HEK293 (cell line): ENCODE measurements at regions not wholly inside any gene's neighbourhood (a gene's known extent, or its start where the extent isn't known, plus 50 kb on each side); places are given as distances from the start of the nearest gene placed in this dataset.

Experiments
- ATF2 ChIP-seq: fragments of 450-650 bp; formaldehyde crosslinking; IDR thresholded peaks from 2 replicates; pipeline ENCODE4 v1.5.1; 2016; ENCODE audit warnings: missing biosample characterization, missing genetic modification characterization, low read depth
- CTCF ChIP-seq: fragments of 450-650 bp; formaldehyde crosslinking; IDR thresholded peaks from 2 replicates; pipeline ENCODE4 v1.5.1; 2016; ENCODE audit warnings: missing biosample characterization, missing genetic modification characterization
- REST ChIP-seq: fragments of 450-650 bp; formaldehyde crosslinking; IDR thresholded peaks from 2 replicates; pipeline ENCODE4 v1.5.1; 2016; ENCODE audit warnings: missing biosample characterization, missing genetic modification characterization
- SCRT1 ChIP-seq: fragments of 450-650 bp; formaldehyde crosslinking; IDR thresholded peaks from 2 replicates; pipeline ENCODE4 v1.5.1; 2016; ENCODE audit warnings: missing biosample characterization, missing genetic modification characterization, borderline replicate concordance
- ZNF513 ChIP-seq: fragments of 450-650 bp; IDR thresholded peaks from 2 replicates; pipeline ENCODE4 v1.5.1; 2018; ENCODE audit warnings: missing biosample characterization, missing genetic modification characterization
- ZNF555 ChIP-seq: fragments of 450-650 bp; formaldehyde crosslinking; conservative IDR thresholded peaks from 2 replicates; pipeline ENCODE4 v1.5.1; 2017; ENCODE audit warnings: missing biosample characterization, mild to moderate bottlenecking, missing genetic modification characterization, inconsistent platforms

DNA sequence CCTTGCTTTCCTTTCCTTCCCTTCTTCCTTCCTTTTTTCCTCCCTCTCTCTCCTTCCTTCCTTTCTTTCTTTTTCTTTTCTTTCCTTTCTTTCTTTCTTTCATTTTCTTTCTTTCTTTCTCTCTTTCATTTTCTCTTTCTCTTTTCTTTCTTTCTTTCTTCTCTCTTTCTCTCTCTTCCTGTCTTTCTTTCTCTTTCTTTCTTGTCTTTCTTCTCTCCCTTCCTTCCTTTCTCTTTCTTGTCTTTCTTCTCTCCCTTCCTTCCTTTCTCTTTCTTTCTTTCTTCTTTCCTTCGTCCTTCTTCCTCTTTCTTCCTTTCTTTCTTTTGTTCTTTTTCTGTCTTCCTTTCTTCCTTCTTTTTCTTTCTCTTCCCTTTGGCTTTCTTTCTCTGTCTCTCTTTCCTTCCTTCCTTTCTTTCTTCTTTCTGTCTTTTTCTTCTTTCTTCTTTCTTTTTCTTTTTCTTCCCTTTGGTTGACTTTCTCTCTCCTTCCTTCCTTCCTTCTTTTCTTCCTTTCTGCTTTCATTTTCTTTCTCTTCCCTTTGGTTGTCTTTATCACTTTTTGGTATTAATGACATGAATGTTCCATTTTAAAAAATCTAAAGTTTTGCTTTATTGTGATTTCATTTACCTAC is 496.4 kb upstream of the CBLB start:
- TF ChIP-seq CTCF = no peak
- no peak for TF ChIP-seq ZNF555 (tag by site-specific recombination)
- no peak for TF ChIP-seq ZNF513
- no peak for TF ChIP-seq ATF2
- TF ChIP-seq REST (tag by site-specific recombination) = no peak
- TF ChIP-seq SCRT1 (tag by site-specific recombination) = no peak
